Stimulated activated CD4-positive, alpha-beta T cell treated with anti-CD3 and anti-CD28 coated beads, TNF-alpha, amount 100 ng/mL, for 4 hours (primary cell): ENCODE measurements at regions not wholly inside any gene's neighbourhood (a gene's known extent, or its start where the extent isn't known, plus 50 kb on each side); places are given as distances from the start of the nearest gene placed in this dataset.

Source experiments
- DNase-seq, 3 experiments: peaks; one replicate each; pipeline ENCODE4 v3.0.0-alpha.2; 2020; ENCODE audit warnings: low read depth in 3 of 3

DNA sequence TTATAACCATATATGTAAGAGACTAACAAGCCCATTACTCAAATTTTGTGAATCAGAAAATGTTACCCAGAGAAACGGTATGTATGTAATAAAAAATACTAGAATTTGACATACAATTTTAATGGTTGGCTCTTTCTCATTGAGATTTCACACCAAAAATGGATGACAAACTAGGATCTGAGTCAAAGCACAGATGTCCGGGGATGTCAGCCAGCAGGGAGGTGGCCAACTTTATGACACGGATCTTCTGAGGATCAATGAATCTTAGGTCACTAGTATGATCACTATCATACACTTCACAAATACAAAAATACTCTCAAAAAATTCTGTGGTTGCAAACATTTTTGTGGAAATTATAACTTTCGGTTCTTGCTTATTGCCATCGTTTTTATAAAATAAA lies 173.5 kb upstream of the NFE2L3 start:
- no peak for DNase-seq

DNA sequence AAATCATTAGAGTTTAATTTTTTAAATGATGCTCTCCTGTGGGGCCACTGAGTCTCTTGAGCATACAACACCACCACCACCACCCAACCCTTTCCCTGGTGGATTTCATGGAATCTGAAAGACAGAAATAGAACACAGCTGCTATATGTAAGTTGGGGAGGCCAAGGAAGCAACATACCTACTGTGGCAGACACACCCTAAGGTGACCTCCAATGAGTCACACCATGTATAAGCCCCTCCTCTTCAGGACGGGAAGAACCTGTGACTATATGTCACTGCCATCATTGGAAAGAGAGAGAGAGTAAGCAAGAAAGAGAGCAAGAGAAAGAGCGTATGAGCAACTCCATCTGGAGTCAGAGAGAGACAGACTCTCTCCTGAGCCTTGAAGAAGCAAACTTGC lies 172.4 kb upstream of the NFE2L3 start:
- no peak for DNase-seq

DNA sequence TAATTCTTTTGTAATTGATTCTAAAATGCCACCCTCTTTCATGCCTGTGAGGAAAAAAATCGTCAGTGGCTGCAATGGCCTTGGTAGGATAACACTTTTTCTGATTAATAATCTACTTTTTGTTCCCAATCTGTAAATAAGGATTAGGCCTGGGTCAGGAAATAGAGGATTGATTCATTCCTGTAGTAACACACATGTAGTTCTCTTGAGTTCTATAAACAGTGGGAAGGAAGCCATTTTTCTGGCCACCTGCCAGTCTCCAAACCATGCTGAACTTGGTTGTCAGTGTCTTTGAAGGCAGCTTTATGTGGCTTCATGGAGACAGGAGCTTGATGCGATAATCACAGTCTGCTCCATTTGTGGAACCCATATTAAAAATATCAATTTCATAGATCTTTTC lies 169.3 kb upstream of the NFE2L3 start:
- DNase-seq, result no peak

DNA sequence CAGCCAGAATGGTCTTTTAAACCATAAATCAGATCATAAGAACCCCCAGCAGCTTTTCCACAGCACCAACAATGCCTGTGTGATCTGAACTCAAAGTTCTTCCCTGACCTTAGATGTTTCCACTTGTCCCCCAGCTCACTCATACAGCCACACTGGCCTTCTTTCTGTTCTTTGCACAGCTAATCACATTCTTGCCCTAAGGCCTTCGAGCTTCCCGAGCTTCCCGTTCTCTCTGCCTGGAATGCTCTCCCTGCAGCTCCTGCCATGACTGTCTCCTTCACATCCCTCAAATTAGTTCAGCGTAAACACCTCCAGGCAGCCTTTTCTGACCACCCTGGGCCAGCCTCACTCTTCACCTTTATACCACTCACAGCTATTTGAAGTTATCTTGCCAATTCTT lies 166.8 kb upstream of the NFE2L3 start:
- DNase-seq, result no peak

DNA sequence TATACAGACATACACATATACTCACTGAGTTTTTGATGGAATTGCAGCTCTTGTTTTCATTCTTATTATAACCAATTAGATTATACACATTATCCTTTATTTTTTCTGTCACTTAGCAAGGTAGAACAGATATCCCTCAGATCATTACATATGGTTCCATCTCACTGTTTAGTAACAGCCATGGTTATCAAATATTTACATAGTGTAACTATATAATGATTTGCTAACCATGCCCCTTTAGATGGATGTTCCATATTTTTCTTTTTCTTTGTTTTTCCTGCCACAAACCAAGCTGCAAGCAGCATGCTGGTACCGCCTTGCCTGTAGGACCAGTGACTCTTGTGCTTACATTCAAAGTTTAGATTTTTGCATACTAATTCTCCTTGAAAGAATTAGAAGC lies 163.4 kb upstream of the NFE2L3 start:
- DNase-seq, result no peak

DNA sequence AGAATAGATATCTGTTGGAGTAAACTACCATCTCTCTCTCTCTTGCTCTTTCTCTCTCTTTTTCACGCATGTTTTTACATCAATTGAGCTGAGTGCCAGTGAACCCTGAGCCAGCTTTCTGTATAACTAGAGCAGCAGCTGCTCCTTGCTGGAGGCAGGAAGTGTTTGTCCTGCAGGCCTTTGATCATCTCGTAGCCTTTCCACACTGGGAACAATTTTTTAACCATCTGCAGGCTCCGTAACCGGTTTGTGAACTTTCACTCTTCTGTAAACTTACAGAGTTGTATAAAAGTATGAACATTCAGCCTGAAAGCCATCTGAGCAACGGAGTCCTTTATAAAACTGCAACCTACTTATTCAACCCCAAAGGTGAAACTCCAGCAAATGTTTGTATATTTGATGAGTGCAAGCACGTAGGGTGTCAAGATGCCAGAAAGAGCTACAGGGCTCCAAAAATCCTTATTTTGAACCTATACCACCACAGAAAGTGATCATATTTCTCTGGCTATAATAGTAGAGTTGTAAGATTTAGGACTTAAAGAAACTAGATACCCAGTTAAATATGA lies 162.8 kb upstream of the NFE2L3 start:
- no peak for DNase-seq

DNA sequence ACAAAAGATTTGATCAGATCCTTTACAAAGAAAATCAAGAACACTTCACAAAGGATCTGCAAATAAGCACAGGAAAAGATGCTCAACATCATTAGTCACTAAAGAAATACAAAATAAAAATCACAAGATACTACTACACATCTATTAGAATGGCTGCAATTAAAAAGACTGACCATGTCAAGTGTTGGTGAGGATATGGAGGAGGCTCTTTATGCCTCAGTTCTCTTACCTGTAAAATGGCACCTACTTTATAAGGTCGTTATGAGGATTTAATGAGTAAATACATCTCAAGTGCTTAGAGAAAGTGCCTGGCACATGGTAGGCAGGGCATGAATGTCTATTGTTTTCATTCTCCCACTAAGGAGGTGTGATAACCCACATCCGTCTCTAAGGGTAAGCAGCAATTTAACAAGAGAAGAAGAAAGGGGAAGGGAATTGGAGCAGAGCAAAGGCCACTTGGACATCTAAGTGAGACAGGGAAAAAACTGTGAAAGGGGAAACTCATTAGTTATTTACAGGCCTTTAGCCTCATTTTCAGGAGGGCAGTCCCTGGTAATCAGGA lies 157.5 kb upstream of the NFE2L3 start:
- no peak for DNase-seq

DNA sequence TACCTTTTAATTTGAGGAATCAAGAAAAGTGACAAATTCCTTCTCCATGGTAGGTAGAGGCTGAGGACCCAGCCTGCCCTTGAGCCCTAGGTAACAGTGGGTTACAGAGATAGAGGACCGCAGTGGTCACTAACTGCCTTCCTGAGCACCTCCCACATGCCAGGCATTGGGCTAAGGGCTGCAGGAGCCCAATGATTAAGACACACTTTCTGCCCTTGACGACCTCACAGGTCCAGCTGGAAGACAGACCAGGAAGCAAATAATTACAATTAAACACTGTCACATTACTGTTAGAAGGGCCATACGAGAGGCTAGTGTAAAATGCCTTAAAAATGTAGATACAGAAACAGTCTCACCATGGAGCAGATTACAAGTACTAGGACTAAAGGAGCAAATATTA lies 156.8 kb upstream of the NFE2L3 start:
- DNase-seq, result no peak

DNA sequence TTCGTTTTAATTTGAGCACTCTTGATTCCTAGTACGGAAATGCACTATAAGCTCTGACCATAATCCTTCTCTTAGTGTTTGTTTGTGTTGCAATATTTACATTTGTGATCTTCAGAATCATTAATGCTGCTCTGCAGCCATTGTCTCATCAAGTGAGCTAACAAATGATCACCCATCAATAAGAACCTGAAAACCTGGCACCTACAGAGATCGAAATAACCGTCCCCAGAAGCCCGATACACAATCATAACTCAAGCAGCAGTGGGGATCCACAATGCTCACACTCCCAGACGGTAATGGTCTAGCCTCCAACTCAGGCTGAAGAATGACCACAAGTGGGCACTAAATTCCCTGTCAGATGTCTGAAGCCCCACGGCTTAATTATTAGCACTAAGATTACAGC lies 156.0 kb upstream of the NFE2L3 start:
- no peak for DNase-seq

DNA sequence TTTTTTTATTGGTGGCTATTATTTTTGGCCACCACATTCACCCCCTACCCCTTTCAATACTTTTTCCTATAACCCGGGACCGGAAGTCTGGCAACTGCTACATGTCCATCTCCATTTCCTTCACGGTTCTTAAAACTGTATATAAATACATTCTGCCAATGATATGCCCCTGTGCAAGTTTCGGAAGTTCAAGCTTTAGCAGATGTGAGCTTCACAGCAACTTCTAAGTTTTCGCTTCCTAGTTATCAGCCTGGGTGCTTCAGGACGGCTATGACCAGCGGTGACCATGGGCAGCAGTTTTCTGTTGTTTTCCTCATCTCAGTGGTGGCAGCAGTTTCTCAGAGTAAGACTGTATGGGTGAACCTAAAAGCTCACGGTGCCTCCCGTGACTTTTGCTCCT lies 153.5 kb upstream of the NFE2L3 start:
- DNase-seq, result no peak

DNA sequence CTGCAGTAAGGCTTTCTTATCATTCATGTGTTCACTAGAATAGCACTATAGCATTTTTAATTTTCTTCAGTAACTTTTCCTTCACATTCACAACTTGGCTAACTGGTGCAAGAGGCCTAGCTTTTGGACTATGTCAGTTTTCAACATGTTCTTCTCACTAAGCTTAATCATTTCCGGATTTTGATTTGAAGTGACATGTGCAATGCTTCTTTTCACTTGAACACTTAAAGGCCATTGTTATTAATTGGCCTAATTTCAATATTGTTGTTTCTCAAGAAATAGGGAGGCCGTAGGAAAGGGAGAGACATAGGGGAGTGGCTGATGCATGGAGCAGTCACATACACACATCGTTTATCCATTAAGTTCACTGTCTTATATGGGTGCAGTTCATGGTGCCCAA lies 151.2 kb upstream of the NFE2L3 start:
- no peak for DNase-seq

DNA sequence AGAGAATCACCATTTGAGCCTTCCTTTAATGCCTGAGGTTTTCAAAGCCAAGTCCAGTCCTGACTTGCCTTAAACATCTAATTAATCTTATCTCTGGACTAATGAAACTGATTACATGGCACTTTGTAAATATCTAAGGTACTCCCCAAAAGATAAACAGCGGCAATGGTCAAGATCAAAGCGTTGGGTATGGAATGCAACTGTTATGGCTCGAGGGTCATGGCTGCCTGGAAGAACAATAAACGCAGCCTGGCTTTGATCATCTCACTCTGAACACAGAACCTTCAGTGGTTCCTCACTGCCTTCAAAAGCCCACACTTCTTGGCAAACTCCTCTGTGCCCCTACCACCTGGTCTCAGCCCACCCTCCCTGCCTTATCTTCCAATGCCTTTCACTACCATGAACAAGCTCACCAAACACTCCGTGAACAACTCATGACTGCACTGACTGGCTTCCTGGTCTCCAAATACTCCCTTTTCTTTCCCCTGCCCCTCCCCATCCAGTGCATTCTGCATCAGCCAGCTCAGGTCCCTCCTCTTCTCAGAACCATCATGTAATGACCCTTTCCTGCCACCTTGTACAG lies 150.2 kb upstream of the NFE2L3 start:
- no peak for DNase-seq

DNA sequence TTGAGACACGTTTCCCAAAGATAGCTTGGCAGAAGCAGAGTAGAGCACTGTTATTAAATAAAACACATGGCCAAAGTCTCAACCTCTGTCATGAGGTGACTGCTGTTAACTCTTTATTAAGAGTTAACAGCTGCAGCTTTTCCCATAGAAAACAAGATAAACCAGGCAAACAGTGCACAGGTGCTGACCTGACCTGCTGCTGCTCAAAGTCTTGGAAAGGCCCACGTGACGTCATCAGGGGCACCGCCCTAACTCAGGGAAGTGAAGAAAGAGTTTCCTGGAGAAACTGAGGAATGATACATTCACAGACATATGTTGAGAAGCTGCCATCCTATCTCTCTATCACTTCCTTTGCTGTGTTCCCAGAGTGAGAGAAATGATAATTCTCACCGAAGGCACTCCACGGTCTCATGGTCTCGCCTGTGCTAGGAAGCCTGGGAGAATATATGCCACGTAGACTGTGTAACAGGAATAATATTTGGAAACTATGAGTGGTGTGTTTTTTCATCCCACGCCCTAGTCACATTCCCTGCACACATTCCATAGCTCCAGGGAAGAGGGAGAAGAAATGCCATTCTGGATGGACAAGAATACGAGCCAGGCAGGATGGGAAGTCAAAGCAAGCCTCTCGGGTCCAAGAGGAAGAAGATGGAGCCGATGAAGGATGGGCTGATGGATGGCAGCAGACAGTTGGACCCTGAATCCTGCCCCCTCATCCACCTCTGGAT lies 146.2 kb upstream of the NFE2L3 start:
- DNase-seq, result no peak

DNA sequence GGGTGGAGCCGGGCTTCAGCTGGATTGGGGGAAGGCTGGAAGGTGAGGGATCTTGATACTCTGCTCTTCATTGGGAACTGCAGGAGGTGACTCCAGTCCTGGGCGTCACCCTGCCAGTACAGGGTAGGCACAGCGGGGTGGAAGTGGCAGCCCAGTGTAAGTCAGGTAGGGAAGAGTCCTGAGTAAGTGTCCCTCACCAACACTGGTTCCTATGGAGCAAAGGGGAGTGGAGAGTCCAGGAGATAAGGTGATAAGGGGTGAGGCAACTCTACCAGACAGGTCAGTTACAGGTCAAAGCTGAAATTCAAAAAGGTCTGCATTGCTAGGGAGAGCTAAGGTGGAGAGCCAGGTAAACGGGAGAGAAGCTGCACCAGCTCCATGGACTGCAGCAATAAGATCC lies 145.6 kb upstream of the NFE2L3 start:
- no peak for DNase-seq

DNA sequence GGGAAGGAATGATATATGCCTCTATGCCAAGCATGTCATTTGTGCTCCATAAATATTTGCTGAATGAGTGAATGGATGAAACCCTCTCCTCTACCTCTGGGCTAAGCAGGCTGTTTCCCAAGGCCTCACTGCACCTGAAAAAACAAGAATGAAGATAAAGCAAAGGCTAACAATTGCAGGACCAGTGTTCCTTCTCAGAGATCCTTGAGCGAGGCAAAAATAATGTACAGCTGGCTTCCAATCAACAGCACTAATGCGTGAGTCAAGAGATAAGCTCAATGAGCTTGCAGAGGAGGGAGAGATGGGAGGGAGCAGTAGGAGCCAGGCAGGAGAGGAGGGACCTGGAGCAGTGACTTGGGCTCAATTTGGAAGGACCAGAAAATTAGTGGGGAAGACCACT lies 144.5 kb upstream of the NFE2L3 start:
- no peak for DNase-seq

DNA sequence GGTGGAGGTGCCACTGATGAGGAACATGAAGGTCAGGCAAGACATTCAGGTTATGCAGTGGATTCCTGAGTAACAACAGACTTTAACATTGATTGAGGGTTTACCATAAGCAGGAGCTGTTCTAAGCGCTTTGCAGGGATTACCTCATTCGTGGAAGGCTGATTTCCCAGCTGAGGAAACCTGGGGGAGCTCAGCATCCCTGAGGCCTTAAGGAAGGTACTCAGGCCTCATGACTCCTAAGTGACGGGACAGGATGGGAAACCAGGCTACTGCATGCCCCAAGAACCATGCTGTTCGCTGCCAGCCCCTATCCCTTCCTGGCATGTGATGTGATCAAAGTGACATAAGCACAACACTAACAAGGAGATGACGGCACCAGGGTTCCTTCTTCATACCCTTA lies 143.6 kb upstream of the NFE2L3 start:
- DNase-seq, result no peak

DNA sequence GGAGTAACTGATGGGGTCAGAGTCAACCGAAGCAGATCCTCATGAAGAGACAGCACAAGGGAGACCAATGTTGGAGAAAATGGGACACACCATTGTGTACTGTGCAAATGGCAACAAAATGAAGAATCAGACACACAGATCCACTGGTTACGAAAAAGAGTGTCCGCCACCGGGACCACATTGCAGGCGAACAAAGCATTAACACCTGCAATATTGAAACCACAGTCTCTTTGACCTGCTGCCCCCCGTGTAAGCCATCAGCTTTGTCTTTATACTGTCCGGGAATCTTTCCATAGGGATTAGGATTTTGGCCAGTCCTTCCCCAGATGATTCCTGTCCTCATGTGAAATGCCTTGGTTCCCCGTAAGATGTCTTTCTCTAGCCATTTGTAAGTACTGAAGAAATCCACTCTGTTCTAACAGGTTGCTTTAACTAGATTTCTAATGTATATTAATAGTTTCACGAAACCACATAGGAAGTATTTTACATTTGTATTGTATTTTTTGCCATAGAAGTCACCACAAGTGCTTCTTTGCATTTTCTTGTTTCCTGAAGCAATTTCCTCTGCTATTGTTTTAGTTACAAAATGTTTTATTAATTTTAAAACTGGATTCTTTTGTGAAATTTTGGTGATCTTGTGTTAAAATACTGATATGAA lies 140.8 kb upstream of the NFE2L3 start:
- no peak for DNase-seq

DNA sequence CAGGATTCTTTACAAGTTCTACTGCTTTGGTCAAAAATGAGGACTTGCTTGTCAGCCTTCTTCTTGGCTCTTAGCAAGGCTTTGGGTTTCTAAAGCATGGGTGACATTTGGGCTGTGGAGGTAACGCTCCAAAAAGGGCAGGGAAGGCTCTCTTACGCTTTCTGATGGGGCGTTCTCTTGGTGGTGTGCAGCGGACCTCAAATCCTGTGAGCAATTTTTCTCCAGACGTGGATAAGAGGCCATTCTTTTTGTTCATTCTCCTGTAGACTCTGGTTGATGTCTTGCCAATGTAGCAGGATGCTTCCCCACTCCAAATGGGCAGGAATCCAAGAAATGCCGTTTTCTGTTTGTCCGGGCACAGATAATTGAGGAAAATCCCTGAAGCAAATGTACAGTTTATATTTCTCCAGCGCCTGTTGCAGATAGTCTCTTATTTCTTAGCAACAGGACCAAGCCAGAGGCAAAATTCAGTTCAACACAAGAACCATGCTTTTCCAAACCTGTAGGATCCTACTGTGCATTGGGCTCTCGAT lies 138.4 kb upstream of the NFE2L3 start:
- no peak for DNase-seq

DNA sequence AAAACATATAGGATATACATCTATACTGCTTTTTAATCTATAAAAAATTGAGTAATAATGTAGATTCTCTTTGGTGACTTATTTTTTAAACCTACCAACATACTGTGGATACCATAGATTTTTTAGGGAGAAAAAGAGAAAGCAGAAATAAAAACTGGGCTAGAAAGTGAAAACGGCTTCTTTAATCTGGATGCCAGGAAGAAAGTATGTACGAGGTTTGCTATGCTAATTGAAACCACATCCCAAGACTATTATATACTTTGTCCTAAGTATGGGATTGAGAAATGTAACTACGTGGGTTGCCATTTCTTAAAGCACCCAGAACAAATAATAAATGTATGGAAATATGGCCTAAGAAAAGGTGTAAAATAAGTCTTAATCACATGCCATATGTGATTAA lies 129.0 kb upstream of the NFE2L3 start:
- no peak for DNase-seq

DNA sequence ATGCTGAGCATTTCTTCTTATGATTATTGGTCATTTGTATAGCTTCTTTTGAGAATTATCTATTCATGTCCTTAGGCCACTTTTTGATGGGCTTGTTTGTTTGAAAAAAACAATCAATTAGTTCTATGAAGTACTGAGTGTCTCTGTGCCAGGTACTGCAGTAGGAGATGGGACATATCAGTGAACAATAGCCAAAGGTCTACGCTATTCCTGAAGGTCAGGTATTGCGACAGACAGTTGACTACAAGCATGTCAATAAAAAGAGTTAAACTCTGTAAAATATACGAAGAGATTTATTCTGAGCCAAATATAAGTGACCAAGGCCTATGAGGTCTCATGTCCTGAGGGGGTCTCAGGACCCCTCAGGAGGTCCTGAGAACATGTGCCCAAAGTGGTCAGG lies 122.1 kb upstream of the NFE2L3 start:
- no peak for DNase-seq

DNA sequence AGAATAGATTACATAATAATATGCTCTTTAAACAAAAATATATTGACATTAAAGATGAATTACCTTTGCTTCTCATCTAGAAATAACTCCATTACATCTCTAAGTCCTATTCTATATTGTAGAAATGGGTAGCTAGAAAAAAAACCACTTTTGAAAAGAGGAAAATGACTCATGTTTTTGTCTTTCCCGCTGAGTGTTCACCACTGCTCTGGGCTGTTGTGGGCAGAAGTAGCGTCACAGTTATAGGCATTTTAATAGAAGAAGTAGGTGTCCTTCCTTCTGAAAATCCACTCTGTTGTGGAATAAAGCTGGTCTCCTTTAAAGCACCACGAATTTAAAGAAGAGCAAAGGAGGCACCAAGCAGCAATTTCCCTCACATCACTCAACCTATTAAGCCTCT lies 117.6 kb upstream of the NFE2L3 start:
- DNase-seq, result no peak

DNA sequence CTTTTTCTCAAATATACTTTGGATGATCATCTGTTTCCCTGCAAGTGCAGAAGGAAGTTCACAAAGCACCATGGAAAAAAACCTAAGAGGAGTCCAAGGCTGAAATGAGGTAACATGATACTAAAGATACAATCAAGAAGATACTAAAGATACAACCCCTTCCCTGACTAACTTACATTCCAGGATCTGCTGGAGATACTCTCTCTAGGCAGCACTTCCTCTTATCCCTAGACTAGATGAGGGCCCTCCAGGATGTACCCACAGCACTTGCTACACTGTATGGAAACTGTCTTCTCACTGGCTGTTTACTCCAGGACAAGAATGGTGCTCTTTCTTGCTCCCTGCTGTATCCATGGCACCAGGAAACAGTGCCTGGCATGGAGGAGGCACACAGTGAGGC lies 116.4 kb upstream of the NFE2L3 start:
- no peak for DNase-seq

DNA sequence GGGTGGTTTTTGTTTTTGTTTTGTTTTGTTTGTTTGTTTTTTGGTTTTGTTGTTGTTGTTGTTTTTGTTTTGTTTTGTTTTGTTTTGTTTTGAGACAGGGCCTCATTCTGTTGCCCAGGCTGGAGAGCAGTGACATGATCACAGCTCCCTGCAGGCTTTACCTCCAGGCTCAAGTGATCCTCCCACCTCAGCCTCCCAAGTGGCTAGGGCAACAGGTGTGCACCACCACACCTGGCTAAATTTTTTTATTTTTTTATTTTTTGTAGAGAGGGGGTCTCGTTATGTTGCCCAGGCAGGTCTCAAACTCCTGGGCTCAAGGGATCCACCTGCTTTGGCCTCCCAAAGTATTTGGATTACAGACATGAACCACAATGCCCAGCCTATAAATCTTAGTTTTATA lies 115.9 kb upstream of the NFE2L3 start:
- no peak for DNase-seq
